NOMO-1 treated with DMSO at 0.1 percent for 48 hours (cell line): ENCODE measurements at regions not wholly inside any gene's neighbourhood (a gene's known extent, or its start where the extent isn't known, plus 50 kb on each side); places are given as distances from the start of the nearest gene placed in this dataset.
"Not testable (repeated sequence)": the region's sequence is repeated elsewhere in the genome, so short reads cannot be mapped to it uniquely, and the experiment has no call there.

Source experiments
- DNase-seq: peaks from one replicate; lab custom pipeline; 2025; ENCODE audit not compliant: unreplicated experiment; lab: John Stamatoyannopoulos, UW

GRCh38 chr22:22756109-22756508 is 111.7 kb downstream of the GGTLC2 start:
- DNase-seq = no peak

DNA sequence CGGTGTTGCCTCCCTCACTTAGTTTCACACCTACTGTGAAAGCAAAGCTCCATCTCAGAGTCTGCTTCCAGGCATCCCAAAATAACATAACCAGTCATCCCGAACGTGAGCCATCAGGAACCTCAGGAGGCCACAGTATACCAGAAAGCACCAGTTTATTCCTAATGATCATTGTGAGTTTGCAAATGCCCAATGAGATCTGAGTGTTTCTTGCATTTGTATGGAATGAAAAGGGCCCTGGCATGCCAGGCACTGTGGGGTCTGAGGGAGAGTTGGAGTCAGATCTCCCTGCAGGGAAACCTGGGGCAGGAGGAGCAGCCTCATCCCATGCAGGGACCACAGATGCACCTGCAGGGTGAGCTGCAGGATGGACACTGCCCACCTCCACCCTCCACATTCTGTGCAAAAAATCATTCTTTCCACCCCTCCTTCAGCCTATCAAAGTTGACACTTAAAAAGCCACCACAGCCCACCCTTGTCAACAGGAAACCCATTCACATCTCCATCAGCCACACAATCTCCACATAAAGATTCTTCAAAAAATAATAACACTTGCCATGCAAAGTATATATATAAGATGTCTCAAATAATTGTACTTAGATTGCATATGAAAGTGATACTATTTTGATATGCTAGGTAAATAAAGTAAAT is 112.3 kb downstream of the GGTLC2 start:
- DNase-seq = not testable (repeated sequence)

GRCh38 chr22:22758101-22758807 is 113.8 kb downstream of the GGTLC2 start:
- DNase-seq = not testable (repeated sequence)

- DNase-seq = no peak
Observed at GRCh38 chr22:22759371-22759770, 115.0 kb downstream of the GGTLC2 start.

DNA sequence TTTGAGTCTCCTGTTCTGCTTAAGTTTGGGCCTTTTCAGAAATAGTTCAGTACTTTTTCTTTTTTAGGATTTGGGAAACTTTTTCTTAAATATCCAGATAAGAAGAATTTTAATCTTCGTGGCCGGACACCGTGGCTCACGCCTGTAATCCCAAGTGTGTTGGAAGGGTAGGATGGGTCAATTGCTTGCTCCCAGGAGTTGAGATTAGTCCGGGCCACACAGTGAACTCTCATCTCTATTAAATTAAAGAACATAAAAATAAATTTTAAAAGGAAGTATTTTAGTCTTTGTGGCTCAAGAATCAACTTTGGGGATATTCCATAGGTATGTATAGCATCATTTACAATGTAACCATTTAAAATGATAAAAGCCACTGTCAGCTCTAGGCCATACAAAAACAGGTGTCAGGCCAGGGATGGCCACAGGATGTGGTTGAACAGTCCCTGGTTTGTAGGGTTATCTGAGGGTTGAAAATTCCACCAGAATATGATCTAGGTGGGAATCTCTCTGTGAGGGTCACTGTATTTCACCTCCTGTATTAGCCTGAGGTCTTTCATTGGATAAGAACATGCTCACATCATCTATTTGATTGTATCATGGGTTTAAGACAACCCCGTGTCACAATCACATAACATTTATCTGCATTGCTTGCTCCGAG is 115.6 kb downstream of the GGTLC2 start:
- DNase-seq = no peak

GRCh38 chr22:22761606-22761962 is 117.2 kb downstream of the GGTLC2 start:
- DNase-seq = no peak

DNA sequence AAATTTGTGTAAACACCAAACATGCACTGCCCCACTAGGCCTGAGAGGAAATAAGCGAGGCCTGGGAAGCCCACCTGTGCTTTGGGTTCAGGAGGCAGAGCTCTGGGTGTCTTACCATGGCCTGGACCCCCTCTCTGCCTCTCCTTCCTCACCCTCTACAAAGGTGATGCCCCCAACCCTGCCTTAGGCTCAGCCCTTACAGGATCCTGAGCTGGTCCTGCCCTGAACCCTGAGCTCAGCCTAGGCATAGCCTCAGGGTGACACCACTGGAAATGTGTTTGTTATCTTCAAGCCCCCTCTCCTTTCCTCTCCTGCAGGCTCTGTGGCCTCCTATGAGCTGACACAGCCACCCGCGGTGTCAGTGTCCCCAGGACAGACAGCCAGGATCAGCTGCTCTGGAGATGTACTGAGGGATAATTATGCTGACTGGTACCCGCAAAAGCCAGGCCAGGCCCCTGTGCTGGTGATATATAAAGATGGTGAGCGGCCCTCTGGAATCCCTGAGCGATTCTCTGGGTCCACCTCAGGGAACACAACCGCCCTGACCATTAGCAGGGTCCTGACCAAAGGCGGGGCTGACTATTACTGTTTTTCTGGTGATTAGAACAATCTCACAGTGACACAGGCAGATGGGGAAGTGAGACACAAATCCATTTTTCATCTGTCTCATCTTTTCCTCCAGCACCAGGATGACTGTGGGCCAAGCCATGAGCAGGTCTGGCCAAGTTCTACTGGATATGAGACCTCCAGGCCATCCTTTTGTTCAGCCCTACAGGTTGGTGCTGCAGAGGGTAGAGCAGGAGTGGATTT is 117.8 kb downstream of the GGTLC2 start:
- no peak for DNase-seq

DNA sequence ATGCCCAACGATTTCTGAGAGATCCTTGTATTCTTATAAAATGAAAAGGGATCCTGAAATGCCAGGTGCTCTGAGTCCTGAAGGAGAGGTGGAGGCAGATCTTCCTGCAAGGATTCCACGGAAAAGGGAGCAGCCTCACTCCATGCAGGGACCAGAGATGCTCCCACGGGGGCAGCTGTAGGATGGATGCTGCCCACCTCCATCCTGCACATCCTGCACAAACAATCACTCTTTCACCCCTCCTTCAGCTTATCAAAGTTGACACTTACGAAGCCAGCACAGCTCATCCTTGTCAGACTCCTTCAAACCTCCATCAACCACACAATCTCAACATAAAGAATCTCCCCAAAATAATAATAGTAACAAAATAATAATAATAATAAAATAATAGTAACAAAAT is 119.1 kb downstream of the GGTLC2 start:
- DNase-seq = no peak

DNA sequence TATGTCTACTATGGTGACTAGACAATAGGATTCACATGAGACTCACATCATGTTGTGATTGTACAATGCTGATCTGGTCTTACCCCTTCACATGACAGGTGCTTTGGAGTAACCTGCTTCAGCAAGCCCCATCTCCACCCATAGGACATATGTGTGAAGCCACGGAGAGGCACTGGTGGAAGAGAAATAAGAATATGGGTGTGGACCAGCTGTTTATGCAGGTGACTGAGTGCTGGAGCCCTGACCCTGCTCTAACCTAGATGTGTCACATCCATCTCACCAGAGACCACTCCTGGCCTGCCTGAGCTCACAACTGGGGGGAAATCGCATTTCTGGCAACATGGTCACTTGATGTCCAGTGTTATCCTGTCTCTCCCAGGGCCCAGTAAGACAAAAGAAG is 119.7 kb downstream of the GGTLC2 start:
- DNase-seq = no peak

GRCh38 chr22:22767876-22768602 is 119.6 kb upstream of the IGLL5 start:
- DNase-seq = no peak

DNA sequence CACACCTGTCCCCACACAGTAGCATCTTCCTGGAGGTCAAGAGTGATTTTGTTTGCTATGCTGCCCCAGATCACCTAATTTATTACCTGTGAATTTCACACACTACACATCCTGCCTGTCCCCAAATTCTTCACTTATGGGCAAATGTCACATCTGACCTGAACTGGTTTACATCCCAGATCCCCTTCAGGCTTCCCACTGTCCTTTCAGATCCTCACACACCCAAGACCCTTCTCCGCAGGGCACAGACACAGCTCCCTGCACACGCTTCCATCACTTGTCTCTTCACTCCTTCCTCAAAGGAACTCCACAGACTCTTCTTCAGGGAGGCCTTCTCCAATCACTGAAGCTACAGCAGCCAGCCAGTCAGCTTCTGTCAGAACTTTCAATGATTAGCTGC is 118.7 kb upstream of the IGLL5 start:
- no peak for DNase-seq

- DNase-seq = no peak
Observed at GRCh38 chr22:22769434-22770279, 118.0 kb upstream of the IGLL5 start.

- DNase-seq = peak; percentile 31
Observed at GRCh38 chr22:22770280-22770871, 117.2 kb upstream of the IGLL5 start.

GRCh38 chr22:22770881-22771280 is 116.7 kb upstream of the IGLL5 start:
- no peak for DNase-seq

- DNase-seq = no peak
Observed at GRCh38 chr22:22771696-22772377, 115.8 kb upstream of the IGLL5 start.

- no peak for DNase-seq
Observed at GRCh38 chr22:22772396-22772795, 115.2 kb upstream of the IGLL5 start.

GRCh38 chr22:22772883-22773282 is 114.7 kb upstream of the IGLL5 start:
- no peak for DNase-seq

- DNase-seq = no peak
Observed at GRCh38 chr22:22773427-22773826, 114.2 kb upstream of the IGLL5 start.

- peak; percentile 94 for DNase-seq
Observed at GRCh38 chr22:22773979-22774604, 113.5 kb upstream of the IGLL5 start.
